Caco-2 (cell line): ENCODE measurements at regions not wholly inside any gene's neighbourhood (a gene's known extent, or its start where the extent isn't known, plus 50 kb on each side); places are given as distances from the start of the nearest gene placed in this dataset.
"Not testable (repeated sequence)": the region's sequence is repeated elsewhere in the genome, so short reads cannot be mapped to it uniquely, and the experiment has no call there.

ENCODE experiments used
- BruUV-seq: library from RNA; stranded (reverse); fragments of 400-500 nt; replicated peaks from 2 replicates; lab custom pipeline; 2021; lab: Mats Ljungman, UMichigan
- CTCF ChIA-PET: fragments of 300-600 bp; sonication (Branson Sonifier 250); formaldehyde crosslinking; loops from one replicate; lab custom pipeline; 2022; ENCODE audit warnings: antibody characterized with exemption; lab: Charles Lee
- POLR2A ChIA-PET: fragments of 300-600 bp; sonication (Branson Sonifier 250); formaldehyde crosslinking; loops from one replicate; lab custom pipeline; 2022; ENCODE audit warnings: antibody characterized with exemption; lab: Charles Lee
- DNase-seq, 2 experiments: peaks; one replicate each; pipeline versions ENCODE4 v3.0.0 to v3.0.0-alpha.2; 2020 to 2022
- H3K27me3 ChIP-seq: replicated peaks from 2 replicates; pipeline ENCODE4 v1.6.0; 2011; ENCODE audit warnings: low read length; ENCODE audit not compliant: control insufficient read depth, insufficient read depth
- H3K36me3 ChIP-seq: 2 replicates; pipeline ENCODE4 v1.5.1; 2011; ENCODE audit warnings: low read length; ENCODE audit not compliant: control insufficient read depth, insufficient read depth
- H3K4me1 ChIP-seq: fragments of 250-450 bp; sonication (Bioruptor Pico); 2 replicates; pipeline ENCODE4 v1.5.1; 2020; ENCODE audit warnings: mild to moderate bottlenecking
- H3K4me3 ChIP-seq: 2 replicates; pipeline ENCODE4 v1.5.1; 2011; ENCODE audit warnings: low read depth, mild to moderate bottlenecking, control low read depth, low read length
- H3K9me3 ChIP-seq: fragments of 250-450 bp; sonication (Bioruptor Pico); 2 replicates; pipeline ENCODE4 v1.5.1; 2020; ENCODE audit warnings: mild to moderate bottlenecking, moderate library complexity
- H3K27ac Mint-ChIP-seq: one replicate; pipeline ENCODE4 v1.8.0; 2022; ENCODE audit warnings: mixed read lengths; ENCODE audit not compliant: unreplicated experiment
- H3K27me3 Mint-ChIP-seq: one replicate; pipeline ENCODE4 v1.8.0; 2022; ENCODE audit warnings: mixed read lengths; ENCODE audit not compliant: insufficient read depth, unreplicated experiment
- H3K36me3 Mint-ChIP-seq: one replicate; pipeline ENCODE4 v1.8.0; 2022; ENCODE audit warnings: mild to moderate bottlenecking, mixed read lengths; ENCODE audit not compliant: insufficient read depth, unreplicated experiment
- H3K4me1 Mint-ChIP-seq: one replicate; pipeline ENCODE4 v1.8.0; 2022; ENCODE audit warnings: low read depth, mixed read lengths; ENCODE audit not compliant: unreplicated experiment
- H3K4me3 Mint-ChIP-seq: one replicate; pipeline ENCODE4 v1.8.0; 2022; ENCODE audit warnings: mild to moderate bottlenecking, moderate library complexity, mixed read lengths; ENCODE audit not compliant: unreplicated experiment
- H3K9me3 Mint-ChIP-seq: one replicate; pipeline ENCODE4 v1.8.0; 2022; ENCODE audit warnings: mixed read lengths; ENCODE audit not compliant: unreplicated experiment
- CTCF ChIP-seq, 2 experiments: fragments of 200-600 bp in 1 of 2; IDR thresholded peaks; 1 replicate in 1 of 2; 2 replicates in 1 of 2; pipeline versions ENCODE4 v1.5.1 to v1.8.0; 2011 to 2022; ENCODE audit warnings: antibody characterized with exemption in 1 of 2, control low read depth in 1 of 2, inconsistent platforms in 1 of 2, low read depth in 1 of 2, low read length in 1 of 2, mild to moderate bottlenecking in 1 of 2, moderate library complexity in 1 of 2; ENCODE audit not compliant: insufficient read depth in 1 of 2, severe bottlenecking in 1 of 2, unreplicated experiment in 1 of 2
- intact Hi-C: fragments of 100-400 bp; cut with micrococcal nuclease; formaldehyde crosslinking; loops from one replicate; pipeline ENCODE4 v1.10.0; 2022; ENCODE audit not compliant: unreplicated experiment

- no peak for TF ChIP-seq CTCF (IDR thresholded peaks at IDR 0.05; ENCODE audit: insufficient read depth in 1 of 2, low read depth in 1 of 2, low read length in 1 of 2, severe bottlenecking in 1 of 2, unreplicated experiment in 1 of 2)
- Histone ChIP-seq H3K9me3 (no peaks in the 10 kb centered on the region), H3K4me1 (no peaks in the 10 kb centered on the region), H3K36me3 (no peaks in the 10 kb centered on the region), H3K27me3 (no peaks in the 10 kb centered on the region), H3K4me3 (no peak overlapping the region)
- CTCF ChIA-PET, result no interaction called here
- Mint-ChIP-seq H3K36me3 (no peaks in the 10 kb centered on the region), H3K4me1 (no peaks in the 10 kb centered on the region), H3K4me3 (no peak overlapping the region), H3K27ac (no peak overlapping the region), H3K27me3 (peaks cover 6% of the 10 kb centered on the region), H3K9me3 (no peaks in the 10 kb centered on the region)
- intact Hi-C loops, result no loop called here
- no peak for DNase-seq
- POLR2A ChIA-PET, result no interaction called here
- BruUV-seq, result no TSS peak
Measured at GRCh38 chr10:20552382-20552781, 344.7 kb downstream of the NEBL start.

DNA sequence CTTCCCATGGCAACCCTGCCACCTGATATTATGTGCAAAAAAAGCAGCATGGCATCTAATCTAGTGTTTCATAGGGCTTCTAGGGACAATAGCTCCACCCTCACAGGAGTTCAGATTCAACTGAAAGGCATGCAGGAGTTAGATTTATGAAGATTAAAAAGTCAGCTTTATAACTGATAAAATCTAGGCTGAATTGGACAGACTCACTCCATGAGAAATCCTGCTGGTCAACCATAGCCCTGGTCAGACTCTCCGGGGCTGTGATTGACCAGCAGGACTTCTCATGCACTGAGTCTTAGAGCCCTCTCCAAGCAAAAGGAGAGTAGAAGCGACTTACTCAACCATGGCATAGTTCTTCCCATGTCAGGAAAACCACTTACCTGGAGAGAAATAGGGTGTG, 345.4 kb downstream of the NEBL start:
- no peak for DNase-seq
- BruUV-seq, result no TSS peak
- CTCF ChIA-PET, result no interaction called here
- Mint-ChIP-seq H3K27me3 (peaks cover 4% of the 10 kb centered on the region), H3K36me3 (no peaks in the 10 kb centered on the region), H3K27ac (no peak overlapping the region), H3K9me3 (no peaks in the 10 kb centered on the region), H3K4me1 (no peaks in the 10 kb centered on the region), H3K4me3 (no peak overlapping the region)
- intact Hi-C loops, result no loop called here
- no peaks in the 10 kb centered on the region for H3K9me3 ChIP-seq
- no peak for TF ChIP-seq CTCF (IDR thresholded peaks at IDR 0.05; ENCODE audit: insufficient read depth in 1 of 2, low read depth in 1 of 2, low read length in 1 of 2, severe bottlenecking in 1 of 2, unreplicated experiment in 1 of 2)
- H3K36me3 ChIP-seq, result no peaks in the 10 kb centered on the region
- POLR2A ChIA-PET, result no interaction called here
- no peaks in the 10 kb centered on the region for H3K27me3 ChIP-seq
- H3K4me1 ChIP-seq, result no peaks in the 10 kb centered on the region
- no peak overlapping the region for H3K4me3 ChIP-seq

- Histone ChIP-seq H3K27me3 (no peaks in the 10 kb centered on the region), H3K4me1 (no peaks in the 10 kb centered on the region), H3K9me3 (peaks cover 7% of the 10 kb centered on the region), H3K4me3 (no peak overlapping the region), H3K36me3 (no peaks in the 10 kb centered on the region)
- CTCF ChIA-PET, result no interaction called here
- H3K27ac Mint-ChIP-seq, result no peak overlapping the region
- DNase-seq, result no peak
- H3K9me3 Mint-ChIP-seq, result peaks cover 10% of the 10 kb centered on the region
- H3K4me3 Mint-ChIP-seq, result no peak overlapping the region
- POLR2A ChIA-PET, result no interaction called here
- H3K4me1 Mint-ChIP-seq, result no peaks in the 10 kb centered on the region
- H3K27me3 Mint-ChIP-seq, result no peaks in the 10 kb centered on the region
- intact Hi-C loops, result no loop called here
- H3K36me3 Mint-ChIP-seq, result no peaks in the 10 kb centered on the region
- TF ChIP-seq CTCF (IDR thresholded peaks at IDR 0.05; ENCODE audit: insufficient read depth in 1 of 2, low read depth in 1 of 2, low read length in 1 of 2, severe bottlenecking in 1 of 2, unreplicated experiment in 1 of 2), result no peak
- no TSS peak for BruUV-seq
Measured at GRCh38 chr10:20535897-20536881, 360.9 kb downstream of the NEBL start.

- BruUV-seq, intact Hi-C loops, H3K27me3 Mint-ChIP-seq, H3K4me1 ChIP-seq, H3K9me3 ChIP-seq, H3K4me1 Mint-ChIP-seq, H3K36me3 Mint-ChIP-seq, POLR2A ChIA-PET, H3K27me3 ChIP-seq, H3K27ac Mint-ChIP-seq, CTCF ChIA-PET, H3K36me3 ChIP-seq: not testable (repeated sequence)
- Mint-ChIP-seq H3K9me3 (peaks cover 10% of the 10 kb centered on the region), H3K4me3 (peak overlapping the region; percentile 28)
- H3K4me3 ChIP-seq, result 0 out of 2 replicates have a peak overlapping the region, but pooled peaks have one; percentile 1
- DNase-seq, result peak; percentile 45 to 66
Measured at GRCh38 chr10:20531241-20531883, 365.7 kb downstream of the NEBL start.
